KMS-11 (cell line): ENCODE measurements at regions not wholly inside any gene's neighbourhood (a gene's known extent, or its start where the extent isn't known, plus 50 kb on each side); places are given as distances from the start of the nearest gene placed in this dataset.
"Not testable (repeated sequence)": the region's sequence is repeated elsewhere in the genome, so short reads cannot be mapped to it uniquely, and the experiment has no call there.

Experiments
- H2AFZ ChIP-seq: fragments of 200-600 bp; sonication (generic); 2 replicates; pipeline ENCODE4 v1.6.1; 2016; ENCODE audit warnings: antibody characterized with exemption, mixed run types, low read depth
- H3K27ac ChIP-seq: fragments of 200-600 bp; sonication (generic); 2 replicates; pipeline ENCODE4 v1.6.1; 2016; ENCODE audit warnings: mild to moderate bottlenecking, mixed run types
- H3K27me3 ChIP-seq: fragments of 200-600 bp; sonication (generic); 2 replicates; pipeline ENCODE4 v1.6.1; 2017; ENCODE audit warnings: mild to moderate bottlenecking, low read depth, mixed run types, moderate library complexity; ENCODE audit not compliant: insufficient read depth
- H3K36me3 ChIP-seq: fragments of 200-600 bp; sonication (generic); 2 replicates; pipeline ENCODE4 v1.6.1; 2017; ENCODE audit warnings: mild to moderate bottlenecking, mixed run types; ENCODE audit not compliant: insufficient read depth
- H3K4me1 ChIP-seq: fragments of 200-600 bp; sonication (generic); 2 replicates; pipeline ENCODE4 v1.6.1; 2016; ENCODE audit warnings: mild to moderate bottlenecking, low read depth, mixed run types; ENCODE audit not compliant: poor library complexity, severe bottlenecking
- H3K4me2 ChIP-seq: fragments of 200-600 bp; sonication (generic); 2 replicates; pipeline ENCODE4 v1.7.0; 2016; ENCODE audit warnings: mild to moderate bottlenecking, mixed run types
- H3K4me3 ChIP-seq: fragments of 200-600 bp; sonication (generic); IDR thresholded peaks from 2 replicates; pipeline ENCODE4 v1.6.1; 2017; ENCODE audit warnings: low read depth, low read length, mixed read lengths; ENCODE audit not compliant: insufficient read depth
- H3K79me2 ChIP-seq: fragments of 200-600 bp; sonication (generic); 2 replicates; pipeline ENCODE4 v1.6.1; 2016; ENCODE audit warnings: low read depth, mixed run types; ENCODE audit not compliant: insufficient read depth
- H3K9ac ChIP-seq: fragments of 200-600 bp; sonication (generic); 2 replicates; pipeline ENCODE4 v1.6.1; 2016; ENCODE audit warnings: mild to moderate bottlenecking, mixed run types
- H4K20me1 ChIP-seq: fragments of 200-600 bp; sonication (generic); 2 replicates; pipeline ENCODE4 v1.6.1; 2016; ENCODE audit warnings: mild to moderate bottlenecking, mixed run types; ENCODE audit not compliant: insufficient read depth

DNA sequence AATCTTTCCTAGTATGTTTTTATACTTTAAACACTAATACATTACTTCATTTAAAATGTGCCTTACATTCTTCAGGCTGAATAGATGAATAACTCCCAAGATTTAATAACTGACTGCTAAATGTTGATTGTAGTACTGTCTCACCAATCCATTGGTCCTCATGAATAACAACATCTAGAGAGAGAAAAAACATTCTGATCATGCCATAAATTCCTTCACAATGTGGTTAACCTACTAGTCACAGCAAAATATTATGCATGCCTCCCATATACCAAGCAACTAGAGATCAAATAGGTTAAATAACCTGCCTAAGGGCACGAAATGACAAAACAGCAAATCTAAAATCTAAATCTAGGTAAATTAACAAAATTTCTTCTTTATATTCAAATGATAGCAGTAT is 66.2 kb downstream of the SYT15 start:
- not testable (repeated sequence) for H3K36me3 ChIP-seq, H4K20me1 ChIP-seq, H3K9ac ChIP-seq, H3K27me3 ChIP-seq, H3K4me3 ChIP-seq, H3K4me2 ChIP-seq, H2AFZ ChIP-seq, H3K27ac ChIP-seq, H3K79me2 ChIP-seq, H3K4me1 ChIP-seq

DNA sequence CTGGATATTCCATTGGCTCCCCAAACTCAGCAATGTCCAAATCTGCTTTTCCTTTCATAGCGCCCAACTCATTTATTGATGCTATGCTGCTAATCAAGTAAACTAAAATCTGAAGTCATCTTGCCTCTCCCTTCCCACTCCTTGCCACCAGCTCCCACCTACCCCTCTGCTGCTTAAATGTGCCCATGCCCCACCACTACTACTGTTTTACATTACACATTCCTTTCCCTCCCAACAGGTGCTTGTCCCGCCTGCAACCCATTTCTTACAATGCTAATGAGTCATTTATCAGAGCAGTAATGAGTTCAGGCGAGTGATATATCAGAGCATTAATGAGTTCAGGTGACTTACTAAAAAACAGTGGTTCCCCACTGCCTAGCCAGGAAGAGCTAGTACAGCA is 67.2 kb downstream of the SYT15 start:
- not testable (repeated sequence) for H4K20me1 ChIP-seq, H2AFZ ChIP-seq, H3K27me3 ChIP-seq, H3K36me3 ChIP-seq, H3K4me3 ChIP-seq, H3K4me2 ChIP-seq, H3K4me1 ChIP-seq, H3K9ac ChIP-seq, H3K79me2 ChIP-seq, H3K27ac ChIP-seq

GRCh38 chr10:46650967-46651366 is 72.0 kb downstream of the SYT15 start:
- not testable (repeated sequence) for H3K4me3 ChIP-seq, H2AFZ ChIP-seq, H3K79me2 ChIP-seq, H3K27ac ChIP-seq, H3K4me2 ChIP-seq, H3K27me3 ChIP-seq, H3K36me3 ChIP-seq, H4K20me1 ChIP-seq, H3K9ac ChIP-seq, H3K4me1 ChIP-seq

GRCh38 chr10:46657437-46657836 is 78.5 kb downstream of the SYT15 start:
- H3K79me2 ChIP-seq, H3K4me1 ChIP-seq, H3K4me2 ChIP-seq, H3K36me3 ChIP-seq, H3K27me3 ChIP-seq, H3K4me3 ChIP-seq, H3K27ac ChIP-seq, H4K20me1 ChIP-seq, H3K9ac ChIP-seq, H2AFZ ChIP-seq: not testable (repeated sequence)

- not testable (repeated sequence) for H3K4me2 ChIP-seq, H3K9ac ChIP-seq, H3K79me2 ChIP-seq, H3K4me3 ChIP-seq, H3K27me3 ChIP-seq, H2AFZ ChIP-seq, H3K27ac ChIP-seq, H3K36me3 ChIP-seq, H3K4me1 ChIP-seq, H4K20me1 ChIP-seq
These were observed 81.3 kb downstream of the SYT15 start for GRCh38 chr10:46660027-46660834.

DNA sequence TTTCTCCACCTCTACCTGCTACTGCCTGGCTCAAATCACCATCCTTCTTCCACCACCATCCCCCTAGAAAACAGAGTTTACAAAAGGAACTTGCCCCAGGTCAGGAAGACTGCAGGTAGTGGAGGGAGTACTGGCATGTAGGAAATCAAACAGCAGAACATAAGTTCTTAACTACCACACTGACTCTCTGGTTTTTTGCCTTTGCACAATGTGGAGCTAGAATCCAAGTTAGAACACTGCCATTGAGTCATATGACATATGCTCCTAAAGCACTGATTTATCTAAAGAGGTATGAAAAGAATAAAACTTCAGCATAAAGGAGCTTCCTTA is 81.9 kb downstream of the SYT15 start:
- H3K27ac ChIP-seq, H3K36me3 ChIP-seq, H3K79me2 ChIP-seq, H3K9ac ChIP-seq, H3K27me3 ChIP-seq, H3K4me1 ChIP-seq, H3K4me3 ChIP-seq, H2AFZ ChIP-seq, H4K20me1 ChIP-seq, H3K4me2 ChIP-seq: not testable (repeated sequence)

DNA sequence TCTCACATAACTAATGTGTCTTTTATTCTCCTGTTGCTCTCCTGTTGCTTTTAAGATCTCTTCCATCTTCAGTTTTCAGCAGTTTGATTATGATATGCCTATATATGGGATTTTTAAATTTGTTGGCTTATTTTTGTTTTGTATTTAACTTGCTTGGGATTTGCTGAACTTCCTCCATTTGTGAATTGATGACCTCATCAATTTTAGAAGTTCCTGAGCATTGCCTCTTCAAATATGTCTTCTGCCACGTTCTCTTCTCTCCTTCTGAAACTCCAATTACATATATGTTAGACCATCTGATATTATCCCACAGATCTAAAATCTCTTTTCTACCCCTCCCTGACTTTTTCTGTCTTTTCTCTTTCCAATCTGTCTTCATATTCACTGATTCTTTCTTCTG is 86.6 kb downstream of the SYT15 start:
- not testable (repeated sequence) for H3K4me3 ChIP-seq, H3K27ac ChIP-seq, H3K79me2 ChIP-seq, H4K20me1 ChIP-seq, H3K4me1 ChIP-seq, H3K36me3 ChIP-seq, H3K9ac ChIP-seq, H2AFZ ChIP-seq, H3K4me2 ChIP-seq, H3K27me3 ChIP-seq

DNA sequence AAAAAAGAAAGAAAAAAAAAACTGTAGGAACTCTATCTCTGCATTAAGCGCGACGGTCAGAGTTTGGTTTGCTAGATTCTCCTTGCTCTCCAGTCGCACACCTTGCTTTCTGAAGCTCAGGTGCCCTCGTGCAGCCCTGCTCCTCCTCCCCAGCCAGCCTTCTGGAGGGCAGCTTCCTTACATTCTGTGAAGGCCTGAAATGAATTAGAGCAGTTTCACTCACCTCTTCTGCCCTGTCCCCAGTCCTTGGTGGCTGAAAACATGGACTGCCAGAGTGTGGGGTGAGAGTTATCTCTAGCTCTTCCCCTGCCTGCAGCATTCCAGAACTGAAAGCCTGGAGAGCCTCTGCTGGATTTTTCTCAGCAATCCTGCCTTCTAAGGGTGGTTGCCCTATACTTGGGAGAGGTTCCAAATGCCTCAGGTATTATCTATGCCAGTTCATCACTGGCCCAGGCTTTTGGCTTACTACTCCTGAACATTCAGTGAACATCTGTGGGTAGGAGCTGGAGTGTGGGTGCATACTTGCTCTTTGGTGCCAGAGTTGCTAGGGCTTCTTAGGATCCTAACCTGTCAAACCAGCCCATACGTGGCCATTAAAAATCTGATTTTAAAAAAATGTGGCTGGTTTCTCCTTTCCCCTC is 89.5 kb downstream of the SYT15 start:
- H3K4me2 ChIP-seq, H3K36me3 ChIP-seq, H3K4me1 ChIP-seq, H3K27ac ChIP-seq, H2AFZ ChIP-seq, H3K9ac ChIP-seq, H3K4me3 ChIP-seq, H3K79me2 ChIP-seq, H4K20me1 ChIP-seq, H3K27me3 ChIP-seq: not testable (repeated sequence)

GRCh38 chr10:46677836-46678435 is 99.0 kb downstream of the SYT15 start:
- H3K36me3 ChIP-seq, H3K4me2 ChIP-seq, H4K20me1 ChIP-seq, H3K27ac ChIP-seq, H3K79me2 ChIP-seq, H3K4me1 ChIP-seq, H3K9ac ChIP-seq, H3K4me3 ChIP-seq, H2AFZ ChIP-seq, H3K27me3 ChIP-seq: not testable (repeated sequence)

GRCh38 chr10:46691397-46691796 is 112.5 kb downstream of the SYT15 start:
- H3K36me3 ChIP-seq, H2AFZ ChIP-seq, H3K4me3 ChIP-seq, H3K27me3 ChIP-seq, H3K79me2 ChIP-seq, H3K9ac ChIP-seq, H4K20me1 ChIP-seq, H3K4me2 ChIP-seq, H3K27ac ChIP-seq, H3K4me1 ChIP-seq: not testable (repeated sequence)
